Activated T-cell treated with anti-CD3 and anti-CD28 coated beads, Interleukin-2, amount 50 U/mL, for 24 hours (primary cell): ENCODE measurements at regions not wholly inside any gene's neighbourhood (a gene's known extent, or its start where the extent isn't known, plus 50 kb on each side); places are given as distances from the start of the nearest gene placed in this dataset.
"Not testable (repeated sequence)": the region's sequence is repeated elsewhere in the genome, so short reads cannot be mapped to it uniquely, and the experiment has no call there.

Experiments used
- DNase-seq: peaks from one replicate; pipeline ENCODE4 v3.0.0-alpha.2; 2020
- H3K27ac Mint-ChIP-seq: 2 replicates; pipeline ENCODE4 v1.8.0; 2020; ENCODE audit warnings: mild to moderate bottlenecking, mixed read lengths
- H3K27me3 Mint-ChIP-seq: 2 replicates; pipeline ENCODE4 v1.8.0; 2020; ENCODE audit warnings: mixed read lengths
- H3K36me3 Mint-ChIP-seq: 2 replicates; pipeline ENCODE4 v1.8.0; 2020; ENCODE audit warnings: low read depth, mixed read lengths
- H3K4me1 Mint-ChIP-seq: 2 replicates; pipeline ENCODE4 v1.8.0; 2020; ENCODE audit warnings: low read depth, mixed read lengths
- H3K4me3 Mint-ChIP-seq: 2 replicates; pipeline ENCODE4 v1.8.0; 2020; ENCODE audit warnings: mild to moderate bottlenecking, moderate library complexity, mixed read lengths
- H3K9me3 Mint-ChIP-seq: 2 replicates; pipeline ENCODE4 v1.8.0; 2020; ENCODE audit warnings: mixed read lengths

- H3K27ac Mint-ChIP-seq: no peak overlapping the region
- peaks cover 12% of the 10 kb centered on the region for H3K9me3 Mint-ChIP-seq
- no peaks in the 10 kb centered on the region for H3K4me1 Mint-ChIP-seq
- no peaks in the 10 kb centered on the region for H3K36me3 Mint-ChIP-seq
- H3K27me3 Mint-ChIP-seq: no peaks in the 10 kb centered on the region
- H3K4me3 Mint-ChIP-seq: no peak overlapping the region
- DNase-seq: no peak
Observed at GRCh38 chr2:59333007-59333406, 1091.9 kb upstream of the FANCL start.

- not testable (repeated sequence) for H3K4me3 Mint-ChIP-seq, H3K36me3 Mint-ChIP-seq, H3K27me3 Mint-ChIP-seq, DNase-seq, H3K4me1 Mint-ChIP-seq, H3K27ac Mint-ChIP-seq, H3K9me3 Mint-ChIP-seq
Observed at GRCh38 chr2:59326581-59327365, 1085.6 kb upstream of the FANCL start.

GRCh38 chr2:59322870-59323269 lies 1081.7 kb upstream of the FANCL start:
- H3K36me3 Mint-ChIP-seq: no peaks in the 10 kb centered on the region
- no peaks in the 10 kb centered on the region for H3K4me1 Mint-ChIP-seq
- no peak overlapping the region for H3K27ac Mint-ChIP-seq
- H3K9me3 Mint-ChIP-seq: peaks cover 3% of the 10 kb centered on the region
- no peaks in the 10 kb centered on the region for H3K27me3 Mint-ChIP-seq
- no peak overlapping the region for H3K4me3 Mint-ChIP-seq
- DNase-seq: no peak

- peaks cover 3% of the 10 kb centered on the region for H3K9me3 Mint-ChIP-seq
Observed at GRCh38 chr2:59322005-59322404, 1080.9 kb upstream of the FANCL start.

GRCh38 chr2:59314031-59314766 lies 1073.1 kb upstream of the FANCL start:
- Mint-ChIP-seq H3K27me3 (peaks cover 9% of the 10 kb centered on the region), H3K27ac (no peak overlapping the region), H3K36me3 (no peaks in the 10 kb centered on the region), H3K4me3 (no peak overlapping the region), H3K4me1 (peaks cover 6% of the 10 kb centered on the region), H3K9me3 (no peaks in the 10 kb centered on the region)
- DNase-seq: no peak

More at GRCh38 chr2:59322005-59322404, 1080.9 kb upstream of the FANCL start:
- no peak overlapping the region for H3K27ac Mint-ChIP-seq
- no peak for DNase-seq
- H3K36me3 Mint-ChIP-seq: no peaks in the 10 kb centered on the region
- H3K4me1 Mint-ChIP-seq: no peaks in the 10 kb centered on the region
- no peaks in the 10 kb centered on the region for H3K27me3 Mint-ChIP-seq
- H3K4me3 Mint-ChIP-seq: no peak overlapping the region

GRCh38 chr2:59312967-59313940 lies 1072.1 kb upstream of the FANCL start:
- Mint-ChIP-seq H3K4me1 (peaks cover 6% of the 10 kb centered on the region), H3K9me3 (no peaks in the 10 kb centered on the region), H3K36me3 (no peaks in the 10 kb centered on the region), H3K4me3 (no peak overlapping the region), H3K27ac (no peak overlapping the region), H3K27me3 (peaks cover 10% of the 10 kb centered on the region)
- no peak for DNase-seq

- Mint-ChIP-seq H3K27ac (no peak overlapping the region), H3K4me3 (no peak overlapping the region), H3K27me3 (peaks cover 11% of the 10 kb centered on the region), H3K9me3 (no peaks in the 10 kb centered on the region), H3K4me1 (peaks cover 6% of the 10 kb centered on the region), H3K36me3 (no peaks in the 10 kb centered on the region)
- DNase-seq: no peak
Observed at GRCh38 chr2:59312029-59312428, 1070.9 kb upstream of the FANCL start.

- no peaks in the 10 kb centered on the region for H3K9me3 Mint-ChIP-seq
- no peaks in the 10 kb centered on the region for H3K36me3 Mint-ChIP-seq
- DNase-seq: no peak
- H3K27me3 Mint-ChIP-seq: peaks cover 2% of the 10 kb centered on the region
- no peak overlapping the region for H3K27ac Mint-ChIP-seq
- H3K4me1 Mint-ChIP-seq: no peaks in the 10 kb centered on the region
- H3K4me3 Mint-ChIP-seq: no peak overlapping the region
Observed at GRCh38 chr2:59308108-59308507, 1067.0 kb upstream of the FANCL start.

- Mint-ChIP-seq H3K4me3 (no peak overlapping the region), H3K27me3 (peaks cover 2% of the 10 kb centered on the region), H3K9me3 (no peaks in the 10 kb centered on the region), H3K4me1 (no peaks in the 10 kb centered on the region), H3K36me3 (no peaks in the 10 kb centered on the region), H3K27ac (no peak overlapping the region)
- DNase-seq: no peak
Observed at GRCh38 chr2:59307196-59307595, 1066.1 kb upstream of the FANCL start.

GRCh38 chr2:59303272-59303671 lies 1062.1 kb upstream of the FANCL start:
- peaks cover 1% of the 10 kb centered on the region for H3K27me3 Mint-ChIP-seq
- no peak overlapping the region for H3K27ac Mint-ChIP-seq
- no peak for DNase-seq
- H3K4me3 Mint-ChIP-seq: no peak overlapping the region
- H3K4me1 Mint-ChIP-seq: no peaks in the 10 kb centered on the region
- no peaks in the 10 kb centered on the region for H3K36me3 Mint-ChIP-seq
- H3K9me3 Mint-ChIP-seq: no peaks in the 10 kb centered on the region

- Mint-ChIP-seq H3K27me3 (no peaks in the 10 kb centered on the region), H3K27ac (no peak overlapping the region), H3K4me3 (no peak overlapping the region), H3K36me3 (no peaks in the 10 kb centered on the region), H3K4me1 (no peaks in the 10 kb centered on the region), H3K9me3 (no peaks in the 10 kb centered on the region)
- DNase-seq: no peak
Observed at GRCh38 chr2:59302683-59303082, 1061.6 kb upstream of the FANCL start.

- Mint-ChIP-seq H3K27ac (no peak overlapping the region), H3K27me3 (no peaks in the 10 kb centered on the region), H3K36me3 (no peaks in the 10 kb centered on the region), H3K9me3 (no peaks in the 10 kb centered on the region), H3K4me3 (no peak overlapping the region), H3K4me1 (no peaks in the 10 kb centered on the region)
- DNase-seq: no peak
Observed at GRCh38 chr2:59301466-59302402, 1060.6 kb upstream of the FANCL start.

- Mint-ChIP-seq H3K4me3 (no peak overlapping the region), H3K4me1 (no peaks in the 10 kb centered on the region), H3K36me3 (no peaks in the 10 kb centered on the region), H3K9me3 (no peaks in the 10 kb centered on the region), H3K27me3 (no peaks in the 10 kb centered on the region), H3K27ac (no peak overlapping the region)
- no peak for DNase-seq
Observed at GRCh38 chr2:59297816-59298215, 1056.7 kb upstream of the FANCL start.

- no peak overlapping the region for H3K4me3 Mint-ChIP-seq
- H3K27ac Mint-ChIP-seq: no peak overlapping the region
- no peaks in the 10 kb centered on the region for H3K9me3 Mint-ChIP-seq
- H3K27me3 Mint-ChIP-seq: no peaks in the 10 kb centered on the region
- no peaks in the 10 kb centered on the region for H3K36me3 Mint-ChIP-seq
- no peaks in the 10 kb centered on the region for H3K4me1 Mint-ChIP-seq
- DNase-seq: no peak
Observed at GRCh38 chr2:59296279-59296678, 1055.2 kb upstream of the FANCL start.
